ENCODE measurements at regions not wholly inside any gene's neighbourhood (a gene's known extent, or its start where the extent isn't known, plus 50 kb on each side); places are given as distances from the start of the nearest gene placed in this dataset.

DNA sequence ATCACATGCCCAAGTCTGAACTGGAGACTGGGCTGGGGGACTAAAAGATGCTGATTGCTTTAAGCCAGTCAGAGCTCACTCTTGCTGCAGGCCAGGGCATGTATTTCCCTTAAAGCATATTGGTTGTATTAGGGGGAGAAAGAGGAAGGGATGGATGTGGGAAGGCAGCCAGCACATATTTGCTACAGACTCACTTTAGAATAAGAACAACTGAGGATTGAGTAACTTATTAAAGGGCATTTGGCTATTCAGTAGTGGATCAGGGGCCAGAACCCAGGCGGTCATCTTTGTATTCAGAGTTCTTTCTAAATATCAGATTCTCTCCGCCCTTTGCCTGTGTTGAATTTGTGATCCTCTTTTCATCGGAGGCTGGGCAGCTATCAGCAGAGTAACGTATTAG, 231.7 kb downstream of the HAPSTR1 start:
- no peak for DNase-seq (ENCODE audit: low spot score)
- no peak for TF ChIP-seq CTCF (IDR thresholded peaks at IDR 0.05; ENCODE audit: extremely low read depth, missing control alignments)

DNA sequence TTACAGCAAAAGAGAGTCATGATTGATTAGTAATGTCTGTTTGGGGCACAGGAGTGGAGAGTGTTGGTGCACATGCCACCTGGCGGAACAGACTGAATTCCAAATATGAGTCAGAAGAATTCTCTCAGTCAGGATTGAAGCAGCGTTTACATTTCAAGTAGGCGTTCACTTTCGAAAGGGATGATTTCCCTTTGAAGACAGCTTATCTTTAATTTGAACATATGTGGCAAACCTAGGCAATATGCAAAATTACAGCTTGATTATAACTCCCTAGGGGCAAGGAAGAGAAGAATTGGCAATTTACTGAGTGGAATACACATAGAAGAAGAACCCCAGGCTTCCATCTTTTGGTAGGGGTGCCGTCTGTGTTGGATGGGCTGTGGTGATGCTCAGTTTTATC, 235.8 kb downstream of the HAPSTR1 start:
- no peak for TF ChIP-seq CTCF (IDR thresholded peaks at IDR 0.05; ENCODE audit: extremely low read depth, missing control alignments)
- no peak for DNase-seq (ENCODE audit: low spot score)

DNA sequence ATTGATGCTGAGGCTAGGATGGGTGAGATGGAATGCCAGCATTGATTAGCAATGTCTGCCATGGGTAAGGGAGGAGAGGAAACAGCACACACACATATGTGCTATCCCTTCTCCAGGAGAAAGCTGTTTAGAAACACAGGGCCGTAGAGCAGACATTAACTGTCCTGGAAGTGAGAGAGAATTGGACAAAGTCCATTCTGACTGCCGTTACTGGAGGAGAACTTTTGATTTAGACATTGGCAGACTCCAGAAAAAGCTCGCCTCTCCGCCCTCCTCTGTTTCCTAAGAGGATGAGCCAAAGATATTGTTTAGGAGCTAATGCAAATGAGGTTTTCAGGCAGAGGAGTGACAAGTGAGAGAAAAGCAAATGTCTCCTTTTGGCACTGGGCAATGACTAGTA, 237.0 kb downstream of the HAPSTR1 start:
- TF ChIP-seq CTCF (IDR thresholded peaks at IDR 0.05; ENCODE audit: extremely low read depth, missing control alignments): no peak
- DNase-seq (ENCODE audit: low spot score): no peak

- no peak for DNase-seq (ENCODE audit: low spot score)
- TF ChIP-seq CTCF (IDR thresholded peaks at IDR 0.05; ENCODE audit: extremely low read depth, missing control alignments): no peak
Measured at GRCh38 chr16:9330095-9330494, 238.7 kb downstream of the HAPSTR1 start.

DNA sequence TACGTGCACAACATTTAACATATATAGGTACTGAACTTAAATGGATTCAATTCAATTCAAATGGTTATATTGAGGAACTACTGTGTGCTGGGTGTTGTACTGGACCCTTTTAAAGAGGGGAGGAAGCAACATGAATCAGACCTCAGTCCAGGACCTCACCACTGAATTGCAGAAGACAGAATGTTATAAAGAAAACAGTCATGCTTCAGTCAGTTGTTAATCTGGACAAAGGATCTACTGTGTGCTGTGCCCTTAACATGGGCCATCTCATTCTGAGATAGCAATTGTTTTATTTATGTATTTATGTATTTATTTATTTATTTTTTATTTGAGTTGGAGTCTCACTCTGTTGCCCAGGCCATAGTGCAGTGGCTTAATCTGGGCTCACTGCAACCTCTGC, 240.1 kb downstream of the HAPSTR1 start:
- no peak for TF ChIP-seq CTCF (IDR thresholded peaks at IDR 0.05; ENCODE audit: extremely low read depth, missing control alignments)

DNA sequence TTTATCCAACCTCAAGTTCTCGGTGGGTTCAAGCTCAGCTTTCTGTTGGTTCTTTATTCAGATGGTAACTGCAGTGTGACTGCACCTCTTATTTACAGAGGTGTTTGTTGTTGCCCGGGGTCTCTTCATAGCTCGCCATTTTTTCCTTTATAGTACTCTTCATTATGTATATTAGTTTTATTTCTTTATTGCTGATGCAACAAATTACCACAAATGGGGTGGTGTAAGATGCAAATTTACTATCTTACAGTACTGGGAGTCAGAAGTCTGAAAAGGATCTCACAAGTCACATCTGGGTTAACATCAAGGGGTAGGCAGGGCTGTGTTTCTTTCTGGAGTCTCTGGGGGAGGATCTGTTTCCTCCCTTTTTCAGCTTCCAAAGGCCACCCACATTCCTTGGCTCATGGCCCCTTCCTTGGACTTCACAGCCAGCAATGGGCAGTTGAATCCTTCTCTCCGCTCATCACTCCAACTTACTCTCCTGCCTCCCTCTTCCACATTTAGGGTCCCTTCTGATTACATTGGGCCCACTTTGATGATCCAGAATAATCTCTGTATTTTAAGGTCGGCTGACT, 241.2 kb downstream of the HAPSTR1 start:
- no peak for TF ChIP-seq CTCF (IDR thresholded peaks at IDR 0.05; ENCODE audit: extremely low read depth, missing control alignments)
- no peak for DNase-seq (ENCODE audit: low spot score)

More for the DNA sequence above, 240.1 kb downstream of the HAPSTR1 start:
- no peak for DNase-seq (ENCODE audit: low spot score)

- no peak for TF ChIP-seq CTCF (IDR thresholded peaks at IDR 0.05; ENCODE audit: extremely low read depth, missing control alignments)
- DNase-seq (ENCODE audit: low spot score): no peak
Measured at GRCh38 chr16:9333469-9333868, 242.0 kb downstream of the HAPSTR1 start.

Measured in GM20000 (cell line).